ENCODE measurements at regions not wholly inside any gene's neighbourhood (a gene's known extent, or its start where the extent isn't known, plus 50 kb on each side); places are given as distances from the start of the nearest gene placed in this dataset.

DNA sequence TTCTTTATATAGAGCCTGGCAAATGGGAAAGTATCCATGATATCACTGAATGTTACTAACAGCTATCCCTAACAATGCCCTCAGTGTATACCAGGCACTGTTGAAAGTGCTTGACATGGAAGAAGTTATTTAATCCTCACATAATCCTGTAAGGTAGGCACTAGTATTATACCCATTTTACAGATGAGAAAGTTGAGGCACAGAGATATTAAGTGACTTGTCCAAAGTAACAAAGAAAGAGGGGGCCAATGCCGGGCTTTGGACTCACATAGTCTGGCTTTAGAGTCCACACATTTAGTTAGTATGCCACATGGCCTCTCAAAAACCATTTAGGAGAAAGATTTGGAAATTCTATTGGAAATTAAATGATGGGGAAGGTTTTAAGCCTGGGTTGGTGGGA, 220.8 kb upstream of the PLET1 start:
- ChIA-PET POLR2A (no interaction called here), CTCF (no interaction called here)
- no peak overlapping the region for H3K4me3 Mint-ChIP-seq
- H3K9me3 Mint-ChIP-seq: no peaks in the 10 kb centered on the region
- H3K36me3 Mint-ChIP-seq (ENCODE audit: low read depth): no peaks in the 10 kb centered on the region
- ATAC-seq (ENCODE audit: low read depth): no peak
- TF ChIP-seq, protein P1, sequence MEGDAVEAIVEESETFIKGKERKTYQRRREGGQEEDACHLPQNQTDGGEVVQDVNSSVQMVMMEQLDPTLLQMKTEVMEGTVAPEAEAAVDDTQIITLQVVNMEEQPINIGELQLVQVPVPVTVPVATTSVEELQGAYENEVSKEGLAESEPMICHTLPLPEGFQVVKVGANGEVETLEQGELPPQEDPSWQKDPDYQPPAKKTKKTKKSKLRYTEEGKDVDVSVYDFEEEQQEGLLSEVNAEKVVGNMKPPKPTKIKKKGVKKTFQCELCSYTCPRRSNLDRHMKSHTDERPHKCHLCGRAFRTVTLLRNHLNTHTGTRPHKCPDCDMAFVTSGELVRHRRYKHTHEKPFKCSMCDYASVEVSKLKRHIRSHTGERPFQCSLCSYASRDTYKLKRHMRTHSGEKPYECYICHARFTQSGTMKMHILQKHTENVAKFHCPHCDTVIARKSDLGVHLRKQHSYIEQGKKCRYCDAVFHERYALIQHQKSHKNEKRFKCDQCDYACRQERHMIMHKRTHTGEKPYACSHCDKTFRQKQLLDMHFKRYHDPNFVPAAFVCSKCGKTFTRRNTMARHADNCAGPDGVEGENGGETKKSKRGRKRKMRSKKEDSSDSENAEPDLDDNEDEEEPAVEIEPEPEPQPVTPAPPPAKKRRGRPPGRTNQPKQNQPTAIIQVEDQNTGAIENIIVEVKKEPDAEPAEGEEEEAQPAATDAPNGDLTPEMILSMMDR (IDR thresholded peaks at IDR 0.05): no peak
- no peak for DNase-seq
- H3K27me3 Mint-ChIP-seq: no peaks in the 10 kb centered on the region
- no peak overlapping the region for H3K27ac Mint-ChIP-seq
- intact Hi-C loops (cut with micrococcal nuclease): no loop called here
- H3K4me1 Mint-ChIP-seq: no peaks in the 10 kb centered on the region

DNA sequence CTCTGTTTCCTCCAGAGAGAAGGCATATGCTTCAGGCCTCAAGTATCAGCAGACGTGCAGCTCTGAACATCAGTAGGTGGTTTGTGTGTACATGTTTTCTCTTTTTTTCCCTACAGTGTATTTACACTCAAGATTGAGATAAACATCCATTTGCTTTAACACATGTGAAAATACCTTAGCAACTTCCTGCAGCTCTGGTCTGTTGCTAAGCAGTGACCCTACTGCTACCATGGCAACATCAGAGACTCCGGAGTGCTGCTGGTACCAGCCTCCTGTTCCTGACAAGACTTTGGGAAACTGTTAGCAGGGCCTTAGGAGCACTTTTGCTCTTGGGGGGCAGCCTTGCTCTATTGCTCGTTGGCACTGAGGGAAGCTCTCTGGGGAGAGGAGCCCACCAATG, 221.2 kb upstream of the PLET1 start:
- ChIA-PET CTCF (no interaction called here), POLR2A (no interaction called here)
- no peak overlapping the region for H3K27ac Mint-ChIP-seq
- intact Hi-C loops (cut with micrococcal nuclease): no loop called here
- no peaks in the 10 kb centered on the region for H3K36me3 Mint-ChIP-seq (ENCODE audit: low read depth)
- no peaks in the 10 kb centered on the region for H3K9me3 Mint-ChIP-seq
- no peaks in the 10 kb centered on the region for H3K4me1 Mint-ChIP-seq
- no peak for ATAC-seq (ENCODE audit: low read depth)
- no peaks in the 10 kb centered on the region for H3K27me3 Mint-ChIP-seq
- DNase-seq: no peak
- no peak overlapping the region for H3K4me3 Mint-ChIP-seq
- TF ChIP-seq, protein P1 (IDR thresholded peaks at IDR 0.05): no peak

DNA sequence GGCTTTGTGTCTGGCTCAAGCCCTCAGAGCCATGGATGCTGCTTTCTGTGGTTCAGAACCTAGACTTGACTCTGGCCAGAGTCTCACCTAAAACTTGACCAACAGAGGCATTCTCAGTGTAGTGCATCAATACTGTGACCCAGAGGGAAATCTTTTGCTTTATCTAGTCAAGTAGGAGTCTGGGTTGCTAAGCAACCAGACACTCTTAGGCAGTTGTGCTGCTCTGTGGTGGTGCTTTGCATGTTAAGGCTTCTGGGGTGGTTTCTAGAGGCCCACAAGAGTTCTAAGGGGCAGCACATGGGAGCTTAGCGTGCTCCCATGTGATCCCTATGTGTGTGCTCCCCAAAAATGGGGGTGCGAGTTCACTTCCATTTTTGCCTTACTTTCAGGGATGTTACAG, 224.6 kb upstream of the PLET1 start:
- Mint-ChIP-seq H3K27ac (no peak overlapping the region), H3K9me3 (no peaks in the 10 kb centered on the region), H3K36me3 (ENCODE audit: low read depth) (no peaks in the 10 kb centered on the region), H3K27me3 (no peaks in the 10 kb centered on the region), H3K4me3 (no peak overlapping the region), H3K4me1 (no peaks in the 10 kb centered on the region)
- DNase-seq (no peak), ATAC-seq (ENCODE audit: low read depth) (no peak)
- POLR2A ChIA-PET: no interaction called here
- TF ChIP-seq, protein P1 (IDR thresholded peaks at IDR 0.05): no peak
- intact Hi-C loops (cut with micrococcal nuclease): no loop called here
- CTCF ChIA-PET: no interaction called here

DNA sequence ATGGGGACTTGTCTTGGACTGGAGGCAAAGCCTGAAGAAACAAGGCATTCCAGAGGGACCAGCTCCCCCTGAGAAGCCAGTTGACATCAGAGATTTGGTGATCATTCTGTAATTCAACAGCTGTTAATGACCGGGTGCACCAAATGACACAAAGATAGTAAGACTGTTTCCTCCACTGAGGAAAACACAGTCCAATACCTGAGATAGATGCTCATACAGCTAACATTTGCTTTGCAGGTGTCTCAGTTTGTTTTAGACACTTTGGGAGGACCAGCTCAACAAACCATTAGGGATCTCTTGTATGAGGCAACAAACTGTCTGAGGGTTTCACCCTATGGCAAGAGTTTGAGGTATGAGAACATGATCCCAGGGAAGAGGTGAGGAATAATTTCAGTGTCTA, 237.2 kb upstream of the PLET1 start:
- DNase-seq: no peak
- Mint-ChIP-seq H3K27me3 (peaks cover 3% of the 10 kb centered on the region), H3K4me3 (no peak overlapping the region), H3K27ac (no peak overlapping the region), H3K9me3 (no peaks in the 10 kb centered on the region), H3K36me3 (ENCODE audit: low read depth) (no peaks in the 10 kb centered on the region), H3K4me1 (no peaks in the 10 kb centered on the region)
- ChIA-PET POLR2A (no interaction called here), CTCF (no interaction called here)
- TF ChIP-seq, protein P1 (IDR thresholded peaks at IDR 0.05): no peak
- ATAC-seq (ENCODE audit: low read depth): no peak
- intact Hi-C loops (cut with micrococcal nuclease): no loop called here

DNA sequence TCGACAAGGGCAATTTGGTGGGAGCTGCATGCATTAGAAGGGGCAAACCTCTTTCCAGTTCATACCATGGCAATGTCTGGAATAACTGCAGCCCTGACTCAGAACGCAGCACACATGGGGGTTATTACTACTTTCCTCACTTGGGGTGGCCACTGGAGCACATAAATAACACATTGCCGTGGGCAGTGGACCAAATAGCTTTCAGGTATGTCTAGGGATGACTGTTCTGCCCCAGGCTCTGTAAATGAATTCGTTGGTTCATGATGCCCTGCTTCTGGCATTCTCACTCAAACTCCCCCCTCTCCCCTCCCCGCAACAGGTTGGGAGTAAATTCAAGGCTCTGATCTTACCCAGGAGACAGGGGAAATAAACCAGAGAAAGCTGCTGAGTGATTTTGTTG, 238.0 kb upstream of the PLET1 start:
- Mint-ChIP-seq H3K27ac (no peak overlapping the region), H3K9me3 (no peaks in the 10 kb centered on the region), H3K27me3 (peaks cover 5% of the 10 kb centered on the region), H3K4me1 (no peaks in the 10 kb centered on the region), H3K4me3 (no peak overlapping the region), H3K36me3 (ENCODE audit: low read depth) (no peaks in the 10 kb centered on the region)
- POLR2A ChIA-PET: no interaction called here
- TF ChIP-seq, protein P1 (IDR thresholded peaks at IDR 0.05): no peak
- intact Hi-C loops (cut with micrococcal nuclease): no loop called here
- DNase-seq: no peak
- CTCF ChIA-PET: interaction anchor here (0.5 kb wide), 1 partner anchor 92 kb away, joined by 4 read pairs; no protein-coding TSS in a partner anchor
- no peak for ATAC-seq (ENCODE audit: low read depth)

Data from activated B cell treated with CpG ODN at 0.5 μM for 24 hours (primary cell).